NCI-H2196 (cell line): ENCODE measurements at regions not wholly inside any gene's neighbourhood (a gene's known extent, or its start where the extent isn't known, plus 50 kb on each side); places are given as distances from the start of the nearest gene placed in this dataset.
A peak's percentile ranks its signal among the peaks of the same experiment; 100 is the strongest.

Experiments used
- DNase-seq: peaks from one replicate; lab custom pipeline; 2025; ENCODE audit not compliant: unreplicated experiment; lab: John Stamatoyannopoulos, UW

- DNase-seq = no peak
Measured at GRCh38 chr2:45084361-45085020, 75.2 kb upstream of the SIX2 start.

- DNase-seq = peak; percentile 47
Measured at GRCh38 chr2:45083175-45083574, 73.9 kb upstream of the SIX2 start.

- no peak for DNase-seq
Measured at GRCh38 chr2:45074713-45075112, 65.5 kb upstream of the SIX2 start.

- no peak for DNase-seq
Measured at GRCh38 chr2:45072862-45073237, 63.6 kb upstream of the SIX2 start.

GRCh38 chr2:45072064-45072861, 63.0 kb upstream of the SIX2 start:
- DNase-seq = no peak

GRCh38 chr2:45070113-45070652, 60.9 kb upstream of the SIX2 start:
- DNase-seq = no peak

GRCh38 chr2:45069684-45070083, 60.4 kb upstream of the SIX2 start:
- DNase-seq = no peak

GRCh38 chr2:45068571-45069140, 59.4 kb upstream of the SIX2 start:
- DNase-seq = no peak

- DNase-seq = no peak
Measured at GRCh38 chr2:45067859-45068570, 58.8 kb upstream of the SIX2 start.
